Osteocyte (in vitro differentiated cells): ENCODE measurements at regions not wholly inside any gene's neighbourhood (a gene's known extent, or its start where the extent isn't known, plus 50 kb on each side); places are given as distances from the start of the nearest gene placed in this dataset.

ENCODE experiments used
- DNase-seq: peaks from one replicate; pipeline ENCODE4 v3.0.0; 2021; ENCODE audit warnings: mixed read lengths; ENCODE audit not compliant: unreplicated experiment; ENCODE audit errors: extremely low spot score
- H3K27ac Mint-ChIP-seq: one replicate; pipeline ENCODE4 v1.8.0; 2021; ENCODE audit warnings: mild to moderate bottlenecking, mixed read lengths; ENCODE audit not compliant: unreplicated experiment
- H3K27me3 Mint-ChIP-seq: one replicate; pipeline ENCODE4 v1.8.0; 2021; ENCODE audit warnings: mixed read lengths; ENCODE audit not compliant: unreplicated experiment
- H3K36me3 Mint-ChIP-seq: one replicate; pipeline ENCODE4 v1.8.0; 2021; ENCODE audit warnings: mixed read lengths; ENCODE audit not compliant: unreplicated experiment
- H3K4me1 Mint-ChIP-seq: one replicate; pipeline ENCODE4 v1.8.0; 2021; ENCODE audit warnings: mixed read lengths; ENCODE audit not compliant: unreplicated experiment
- H3K4me3 Mint-ChIP-seq: one replicate; pipeline ENCODE4 v1.8.0; 2021; ENCODE audit warnings: mild to moderate bottlenecking, moderate library complexity, mixed read lengths; ENCODE audit not compliant: unreplicated experiment
- H3K9me3 Mint-ChIP-seq: one replicate; pipeline ENCODE4 v1.8.0; 2021; ENCODE audit warnings: mixed read lengths; ENCODE audit not compliant: unreplicated experiment
- TF ChIP-seq, protein P1 (sequence below): fragments of 200-600 bp; sonication (generic); IDR thresholded peaks from 2 replicates; pipeline ENCODE4 v1.5.0; 2021; ENCODE audit warnings: antibody characterized with exemption, mild to moderate bottlenecking, moderate library complexity

DNA sequence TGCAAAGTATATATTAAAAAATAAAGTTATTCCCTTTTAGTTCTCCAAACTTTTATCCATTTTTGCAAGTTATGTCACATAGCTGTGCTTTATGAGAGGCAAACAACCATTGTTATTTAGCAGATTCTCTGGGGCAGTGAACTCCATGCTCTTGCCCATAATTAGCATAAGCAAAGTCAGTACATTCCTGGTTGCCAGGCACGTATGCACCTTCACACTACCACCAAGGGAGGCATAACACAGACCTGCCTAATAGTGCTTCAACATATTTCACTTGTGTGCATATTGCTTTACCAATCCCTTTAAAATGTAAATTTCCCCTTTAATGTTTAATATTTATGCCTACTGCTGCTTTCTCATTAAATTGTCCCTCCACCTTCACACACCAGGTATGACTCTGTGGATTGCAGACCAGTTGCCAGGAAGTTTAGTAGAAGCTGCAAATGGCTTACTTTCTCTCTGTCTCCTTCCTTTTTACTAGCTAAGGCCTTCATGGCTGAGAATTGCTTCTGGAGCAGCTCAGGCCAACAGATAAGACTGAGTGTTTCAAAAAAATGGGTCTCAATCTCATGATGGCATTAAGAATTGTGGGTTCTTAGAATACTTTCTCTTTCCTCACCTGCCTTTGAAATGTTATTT lies 388.2 kb downstream of the PRR16 start:
- H3K4me3 Mint-ChIP-seq, result no peak overlapping the region
- TF ChIP-seq, protein P1, sequence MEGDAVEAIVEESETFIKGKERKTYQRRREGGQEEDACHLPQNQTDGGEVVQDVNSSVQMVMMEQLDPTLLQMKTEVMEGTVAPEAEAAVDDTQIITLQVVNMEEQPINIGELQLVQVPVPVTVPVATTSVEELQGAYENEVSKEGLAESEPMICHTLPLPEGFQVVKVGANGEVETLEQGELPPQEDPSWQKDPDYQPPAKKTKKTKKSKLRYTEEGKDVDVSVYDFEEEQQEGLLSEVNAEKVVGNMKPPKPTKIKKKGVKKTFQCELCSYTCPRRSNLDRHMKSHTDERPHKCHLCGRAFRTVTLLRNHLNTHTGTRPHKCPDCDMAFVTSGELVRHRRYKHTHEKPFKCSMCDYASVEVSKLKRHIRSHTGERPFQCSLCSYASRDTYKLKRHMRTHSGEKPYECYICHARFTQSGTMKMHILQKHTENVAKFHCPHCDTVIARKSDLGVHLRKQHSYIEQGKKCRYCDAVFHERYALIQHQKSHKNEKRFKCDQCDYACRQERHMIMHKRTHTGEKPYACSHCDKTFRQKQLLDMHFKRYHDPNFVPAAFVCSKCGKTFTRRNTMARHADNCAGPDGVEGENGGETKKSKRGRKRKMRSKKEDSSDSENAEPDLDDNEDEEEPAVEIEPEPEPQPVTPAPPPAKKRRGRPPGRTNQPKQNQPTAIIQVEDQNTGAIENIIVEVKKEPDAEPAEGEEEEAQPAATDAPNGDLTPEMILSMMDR, result no peak
- no peak overlapping the region for H3K27ac Mint-ChIP-seq
- no peaks in the 10 kb centered on the region for H3K27me3 Mint-ChIP-seq
- no peak for DNase-seq
- H3K9me3 Mint-ChIP-seq, result no peaks in the 10 kb centered on the region
- peaks cover 11% of the 10 kb centered on the region for H3K4me1 Mint-ChIP-seq
- no peaks in the 10 kb centered on the region for H3K36me3 Mint-ChIP-seq

GRCh38 chr5:120866997-120867396 lies 402.9 kb downstream of the PRR16 start:
- Mint-ChIP-seq H3K4me1 (peaks cover 3% of the 10 kb centered on the region), H3K27ac (no peak overlapping the region), H3K36me3 (no peaks in the 10 kb centered on the region), H3K27me3 (no peaks in the 10 kb centered on the region), H3K4me3 (no peak overlapping the region), H3K9me3 (no peaks in the 10 kb centered on the region)
- TF ChIP-seq, protein P1, result no peak
- no peak for DNase-seq

DNA sequence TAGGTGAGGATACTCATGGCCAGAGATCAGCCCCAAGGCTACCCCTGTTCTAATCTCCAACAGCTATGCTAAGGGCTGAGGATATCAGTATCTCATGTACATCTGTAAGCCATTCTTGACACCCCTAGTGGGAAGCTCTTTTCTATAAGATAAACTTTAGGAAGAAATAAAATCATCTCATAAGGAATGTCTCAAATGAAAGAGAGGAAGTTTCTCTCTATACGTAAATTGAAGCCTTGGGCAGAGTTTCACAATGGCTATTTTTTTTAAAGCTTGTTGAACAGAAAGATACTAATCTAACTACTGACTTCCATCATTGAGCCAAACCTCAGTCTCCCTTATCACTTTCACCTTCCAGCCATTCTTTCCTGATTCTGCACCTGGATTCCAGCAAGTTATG lies 405.7 kb downstream of the PRR16 start:
- no peak for DNase-seq
- no peak overlapping the region for H3K4me3 Mint-ChIP-seq
- TF ChIP-seq, protein P1, result no peak
- no peak overlapping the region for H3K27ac Mint-ChIP-seq
- peaks cover 3% of the 10 kb centered on the region for H3K4me1 Mint-ChIP-seq
- H3K36me3 Mint-ChIP-seq, result no peaks in the 10 kb centered on the region
- H3K9me3 Mint-ChIP-seq, result no peaks in the 10 kb centered on the region
- no peaks in the 10 kb centered on the region for H3K27me3 Mint-ChIP-seq

DNA sequence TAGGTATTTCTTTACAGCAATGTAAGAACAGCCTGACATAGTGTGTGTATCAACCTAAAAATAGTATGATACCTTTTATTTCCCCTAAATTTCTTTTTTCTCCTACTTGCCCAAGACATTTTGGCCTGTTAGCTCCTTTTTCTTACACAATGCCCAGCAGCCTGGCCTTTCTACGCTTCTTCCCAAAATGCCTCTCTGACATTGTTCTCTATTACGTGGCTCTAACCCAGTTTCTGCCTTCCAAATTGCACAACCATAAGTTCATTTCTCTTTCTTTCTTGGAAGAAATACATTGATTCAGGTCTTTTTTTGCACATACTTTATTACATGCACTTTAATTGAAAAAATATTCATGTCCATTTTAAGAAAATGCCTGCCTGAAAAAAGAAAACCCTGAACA lies 408.2 kb downstream of the PRR16 start:
- no peak for DNase-seq
- Mint-ChIP-seq H3K4me1 (peaks cover 3% of the 10 kb centered on the region), H3K9me3 (no peaks in the 10 kb centered on the region), H3K36me3 (no peaks in the 10 kb centered on the region), H3K27ac (no peak overlapping the region), H3K4me3 (no peak overlapping the region), H3K27me3 (no peaks in the 10 kb centered on the region)
- TF ChIP-seq, protein P1, result no peak

DNA sequence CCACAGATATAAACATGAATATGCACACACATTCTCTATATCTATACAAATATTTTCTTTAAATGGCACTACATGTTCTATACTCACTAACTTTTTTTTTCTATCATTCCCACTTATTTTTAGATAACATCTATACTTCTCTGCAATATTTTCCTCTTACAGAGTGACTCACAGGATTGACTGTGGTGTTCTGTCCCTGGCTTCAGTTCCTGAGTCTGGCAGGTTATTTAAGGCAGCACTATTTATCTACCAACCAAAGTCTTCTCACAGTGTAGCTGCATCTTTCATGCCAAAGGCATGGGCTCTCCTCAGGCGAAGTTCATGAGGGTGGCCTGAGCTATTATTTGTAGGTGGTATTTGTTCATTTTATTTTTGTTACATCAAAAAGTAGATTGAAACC lies 409.0 kb downstream of the PRR16 start:
- Mint-ChIP-seq H3K9me3 (no peaks in the 10 kb centered on the region), H3K4me3 (no peak overlapping the region), H3K4me1 (no peaks in the 10 kb centered on the region), H3K36me3 (no peaks in the 10 kb centered on the region), H3K27ac (no peak overlapping the region), H3K27me3 (no peaks in the 10 kb centered on the region)
- DNase-seq, result no peak
- TF ChIP-seq, protein P1, result no peak
